Stimulated activated CD4-positive, alpha-beta T cell treated with anti-CD3 and anti-CD28 coated beads, Interleukin-1b, Interleukin-23, amount 100 ng/mL, for 4 hours (primary cell): ENCODE measurements at regions not wholly inside any gene's neighbourhood (a gene's known extent, or its start where the extent isn't known, plus 50 kb on each side); places are given as distances from the start of the nearest gene placed in this dataset.

Source experiments
- DNase-seq, 2 donors: peaks; one replicate each; pipeline ENCODE4 v3.0.0-alpha.2; 2020; ENCODE audit warnings: low read depth in 2 of 2

DNA sequence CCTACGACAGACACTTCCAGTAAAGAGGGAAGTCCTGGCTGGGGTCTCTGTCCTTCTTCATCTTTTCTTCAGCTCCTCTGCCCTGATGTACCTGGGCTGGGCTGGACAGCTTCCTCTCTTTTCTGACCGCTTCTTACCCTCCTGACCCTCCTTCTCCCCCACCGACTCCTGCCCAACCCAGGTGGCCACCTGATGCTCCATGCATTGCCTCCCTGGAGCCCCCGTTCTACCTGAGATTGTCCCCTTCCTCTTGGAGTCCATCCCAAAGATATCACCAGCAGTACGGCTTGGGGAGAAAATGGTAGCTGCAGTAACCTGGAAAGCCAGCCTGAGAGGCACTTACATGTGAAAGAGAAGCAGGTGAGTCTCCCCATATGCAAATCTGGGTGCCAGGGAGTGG, 566.3 kb downstream of the TCERG1L start:
- DNase-seq, result no peak

DNA sequence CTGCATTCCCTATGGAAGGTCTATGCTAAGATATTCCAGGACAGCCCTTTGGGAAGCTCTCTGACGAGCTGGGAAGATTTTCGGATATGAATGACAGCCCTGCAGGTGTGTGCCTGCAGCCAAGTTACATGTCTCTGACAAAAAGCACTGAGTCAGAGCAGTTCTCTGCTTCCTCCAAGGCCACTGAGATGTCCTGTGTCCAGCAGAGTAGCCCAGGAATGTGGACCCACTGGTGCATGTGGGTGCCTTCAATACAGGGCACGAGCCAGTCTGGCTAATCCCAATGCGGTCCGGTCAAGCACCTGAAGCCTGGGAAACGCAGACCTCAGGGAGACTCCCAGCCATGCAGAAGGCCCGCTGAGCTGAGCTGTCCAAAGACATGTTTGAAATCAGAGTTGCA, 565.7 kb downstream of the TCERG1L start:
- DNase-seq, result no peak

DNA sequence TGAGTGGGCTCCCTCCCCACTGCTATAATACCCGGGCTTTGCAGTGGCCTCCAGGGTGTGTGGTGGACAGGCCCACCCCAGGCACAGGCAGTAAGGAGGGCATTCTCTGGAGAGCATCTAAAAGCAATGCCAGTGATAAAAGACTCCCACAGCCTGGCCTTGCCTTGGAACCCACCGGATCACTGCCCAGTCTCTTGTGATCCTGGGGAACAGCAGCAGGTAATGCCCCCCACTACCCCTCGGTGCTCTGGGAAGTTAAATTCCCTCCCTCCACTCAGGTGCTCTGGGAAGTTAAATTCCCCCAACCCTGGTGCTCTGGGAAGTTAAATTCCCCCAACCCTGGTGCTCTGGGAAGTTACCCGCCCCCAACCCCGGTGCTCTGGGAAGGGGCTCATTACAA, 565.2 kb downstream of the TCERG1L start:
- DNase-seq, result no peak

DNA sequence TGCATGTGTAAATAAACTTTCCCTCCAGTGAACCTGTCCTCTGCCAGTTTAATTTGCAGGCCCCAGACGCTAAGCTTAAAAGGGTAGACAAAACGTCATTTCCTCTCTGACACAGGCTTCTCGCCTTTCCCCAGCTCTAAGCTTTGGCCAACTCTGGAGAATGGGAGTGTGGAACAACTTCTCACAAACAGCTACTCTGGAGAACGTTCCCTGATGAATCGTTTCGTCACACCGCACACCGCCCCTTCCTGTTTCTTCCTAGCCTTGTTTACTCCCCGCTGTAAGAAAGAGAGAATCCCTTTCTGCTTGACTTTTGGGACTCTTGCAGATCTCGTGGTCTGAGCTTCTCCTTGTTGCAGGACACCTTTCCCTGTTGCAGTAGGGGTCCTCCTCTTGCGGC, 564.2 kb downstream of the TCERG1L start:
- no peak for DNase-seq

DNA sequence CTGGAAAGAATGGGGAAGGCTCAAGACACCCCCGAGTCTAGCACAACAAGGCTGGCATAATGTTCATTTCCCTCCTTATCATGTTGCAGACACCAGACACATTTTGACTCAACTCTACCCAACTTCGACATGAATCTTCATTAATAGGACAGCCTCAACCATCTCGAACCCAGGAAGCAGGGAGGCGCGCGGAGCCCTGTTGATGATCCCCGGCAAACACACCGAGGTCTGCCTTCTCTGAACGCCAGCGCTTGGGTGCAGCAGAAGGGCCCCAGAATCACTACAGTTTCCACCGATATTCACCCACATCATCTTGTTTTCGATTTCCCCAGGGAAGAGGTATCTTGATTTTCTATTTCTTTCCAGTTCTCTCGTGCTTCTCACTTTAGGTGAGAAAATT, 563.6 kb downstream of the TCERG1L start:
- no peak for DNase-seq

DNA sequence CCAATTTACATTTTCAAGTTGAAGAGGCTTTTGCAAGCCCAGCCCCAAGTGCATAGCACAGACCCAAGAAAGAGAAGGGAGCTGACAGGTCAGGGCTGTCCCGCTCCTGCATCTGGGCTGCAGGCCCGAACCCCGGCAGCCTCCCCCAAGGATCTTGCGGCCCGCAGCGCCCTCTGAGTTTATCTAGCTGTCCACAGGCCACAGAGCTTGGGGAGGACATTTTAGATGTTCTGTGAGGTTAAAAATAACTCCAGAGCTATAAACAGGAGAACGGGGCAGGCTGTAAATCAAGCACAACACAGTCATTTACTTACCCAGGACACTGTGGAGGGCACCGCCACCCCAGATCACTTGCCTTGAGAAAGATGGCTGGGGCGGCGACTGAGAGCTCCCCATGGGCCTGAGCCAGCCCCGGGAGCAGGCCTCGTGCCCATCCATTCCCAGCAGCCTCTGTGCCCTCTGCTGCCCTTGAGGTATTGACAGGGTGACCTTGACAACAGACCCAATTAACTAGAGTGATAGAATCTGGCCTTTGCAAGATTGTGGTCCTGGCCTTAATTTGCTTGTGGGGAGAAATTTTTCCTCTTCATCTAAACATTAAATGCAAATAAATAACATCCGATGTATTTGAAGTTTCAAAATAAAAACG, 563.0 kb downstream of the TCERG1L start:
- no peak for DNase-seq

DNA sequence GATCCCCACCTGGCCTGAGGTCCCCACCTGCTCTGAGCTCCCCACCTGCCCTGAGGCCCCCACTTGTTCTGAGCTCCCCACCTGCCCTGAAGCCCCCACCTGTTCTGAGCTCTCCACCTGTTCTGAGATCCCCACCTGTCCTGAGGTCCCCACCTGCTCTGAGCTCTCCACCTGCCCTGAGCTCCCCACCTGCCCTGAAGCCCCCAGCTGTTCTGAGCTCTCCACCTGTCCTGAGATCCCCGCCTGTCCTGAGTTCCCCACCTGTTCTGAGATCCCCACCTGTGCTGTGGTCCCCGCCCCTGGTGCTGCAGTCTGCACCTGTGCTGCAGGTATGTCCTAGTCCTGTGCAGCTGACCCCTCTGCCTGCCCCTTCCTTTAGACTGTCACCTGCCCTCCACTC, 561.6 kb downstream of the TCERG1L start:
- DNase-seq, result no peak

DNA sequence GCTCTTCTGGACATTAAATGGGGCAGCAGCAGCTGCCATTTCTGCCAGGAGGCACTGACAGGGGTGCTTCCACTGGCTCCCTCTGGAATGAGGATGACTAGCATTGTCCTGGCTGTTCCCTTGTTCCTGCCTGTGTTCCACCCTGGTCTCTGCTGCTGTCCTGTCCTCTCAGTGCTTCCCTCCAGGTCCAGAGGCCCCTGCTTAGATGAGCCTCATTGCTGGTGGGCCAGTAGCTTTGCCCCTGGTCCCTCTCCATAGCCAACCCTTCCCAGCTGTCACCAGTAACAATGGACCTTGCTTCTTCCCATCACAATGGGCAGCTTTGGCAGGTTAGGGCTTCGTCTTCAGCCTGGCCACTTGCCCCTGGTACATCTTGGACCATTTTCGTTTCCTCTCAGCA, 561.1 kb downstream of the TCERG1L start:
- no peak for DNase-seq

DNA sequence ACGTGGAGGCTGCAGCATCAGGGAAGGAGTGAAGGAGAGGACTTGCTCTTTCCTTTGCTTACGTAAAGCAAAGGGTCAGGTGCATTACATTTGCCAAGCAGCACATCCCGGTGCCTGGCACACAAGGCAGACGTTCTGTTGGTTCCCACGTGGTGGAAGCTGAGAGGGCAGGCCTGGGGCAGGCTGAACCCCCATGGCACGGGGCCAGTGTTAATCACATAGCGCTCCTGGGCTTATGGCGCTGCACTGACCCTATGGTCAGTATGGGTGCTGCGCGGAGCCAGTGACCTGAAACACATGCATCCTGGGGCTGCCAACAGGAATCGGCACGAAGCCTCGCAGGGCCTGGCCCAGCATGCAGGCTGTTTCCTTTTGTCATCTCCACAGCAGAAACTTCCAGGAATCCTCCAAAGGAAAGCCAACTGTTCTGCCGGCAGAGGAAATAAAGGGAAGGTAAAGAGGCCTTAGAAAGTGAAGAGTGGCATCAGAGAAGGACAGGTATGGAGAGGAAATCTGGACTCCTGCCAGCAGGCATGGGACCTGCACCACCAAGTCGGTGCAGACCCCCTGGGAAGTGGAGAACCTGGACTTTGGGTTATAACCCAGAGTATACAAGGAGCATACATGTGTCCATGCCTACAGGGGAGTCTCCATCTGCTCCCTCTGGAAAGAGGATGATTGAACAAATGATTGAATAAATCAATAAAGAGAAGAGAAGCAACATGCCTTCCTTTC, 560.2 kb downstream of the TCERG1L start:
- no peak for DNase-seq

DNA sequence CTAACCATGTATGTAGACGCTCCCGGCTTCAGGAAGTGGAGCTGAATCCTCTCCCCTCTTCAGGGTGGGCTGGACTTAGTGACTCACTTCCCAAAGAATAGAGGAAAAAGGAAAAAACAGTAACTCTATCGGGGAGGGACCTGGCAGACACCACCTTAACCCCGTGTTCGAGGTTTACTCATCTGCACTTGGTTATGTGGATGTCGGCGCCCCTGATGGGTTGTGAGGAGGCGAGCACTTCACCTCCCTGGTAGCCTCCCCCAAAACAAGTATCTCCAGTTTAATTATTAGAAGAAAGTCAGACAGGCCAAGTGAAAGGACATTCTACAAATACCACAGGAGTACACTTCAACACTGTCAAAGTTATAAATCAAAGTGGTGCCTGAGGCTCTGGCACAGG, 559.7 kb downstream of the TCERG1L start:
- no peak for DNase-seq

DNA sequence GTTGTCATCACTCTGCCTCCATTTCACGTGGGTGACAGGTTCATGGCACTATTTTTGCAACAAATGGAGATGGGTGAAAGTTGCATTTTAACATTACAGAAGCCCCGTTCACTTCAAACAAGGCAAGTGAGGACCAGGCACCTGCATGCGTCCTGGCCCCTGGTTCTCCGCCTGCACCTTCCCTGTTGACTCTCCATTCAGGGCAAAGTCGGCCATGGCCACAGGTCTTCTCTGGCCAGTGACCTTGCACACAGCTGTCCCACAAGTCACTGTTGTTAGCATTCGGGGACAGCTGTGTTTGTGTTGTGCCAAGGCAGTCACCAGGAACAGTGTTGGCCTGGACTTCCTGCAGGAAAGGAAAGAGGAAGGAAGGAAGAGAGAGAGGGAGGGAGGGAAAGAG, 554.9 kb downstream of the TCERG1L start:
- no peak for DNase-seq

DNA sequence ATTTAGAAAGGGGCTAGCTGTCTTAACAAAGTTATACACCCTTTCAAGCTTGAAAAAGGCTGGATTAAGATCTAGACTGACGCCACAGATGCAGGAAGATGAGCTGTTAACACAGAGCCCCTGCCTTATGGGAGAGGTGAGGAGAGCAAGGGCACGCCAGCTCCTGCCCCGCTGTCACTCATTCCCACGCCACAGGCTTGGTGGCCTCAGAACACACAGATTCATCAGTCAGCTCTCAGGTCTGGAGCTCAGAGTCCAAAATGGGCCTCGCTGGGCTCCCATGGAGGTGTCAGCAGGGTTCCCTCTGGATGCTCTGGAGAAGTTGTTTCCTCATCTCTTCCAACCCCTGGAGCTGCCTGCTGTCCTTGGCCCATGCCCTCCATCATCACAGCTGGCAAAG, 554.2 kb downstream of the TCERG1L start:
- DNase-seq, result no peak

DNA sequence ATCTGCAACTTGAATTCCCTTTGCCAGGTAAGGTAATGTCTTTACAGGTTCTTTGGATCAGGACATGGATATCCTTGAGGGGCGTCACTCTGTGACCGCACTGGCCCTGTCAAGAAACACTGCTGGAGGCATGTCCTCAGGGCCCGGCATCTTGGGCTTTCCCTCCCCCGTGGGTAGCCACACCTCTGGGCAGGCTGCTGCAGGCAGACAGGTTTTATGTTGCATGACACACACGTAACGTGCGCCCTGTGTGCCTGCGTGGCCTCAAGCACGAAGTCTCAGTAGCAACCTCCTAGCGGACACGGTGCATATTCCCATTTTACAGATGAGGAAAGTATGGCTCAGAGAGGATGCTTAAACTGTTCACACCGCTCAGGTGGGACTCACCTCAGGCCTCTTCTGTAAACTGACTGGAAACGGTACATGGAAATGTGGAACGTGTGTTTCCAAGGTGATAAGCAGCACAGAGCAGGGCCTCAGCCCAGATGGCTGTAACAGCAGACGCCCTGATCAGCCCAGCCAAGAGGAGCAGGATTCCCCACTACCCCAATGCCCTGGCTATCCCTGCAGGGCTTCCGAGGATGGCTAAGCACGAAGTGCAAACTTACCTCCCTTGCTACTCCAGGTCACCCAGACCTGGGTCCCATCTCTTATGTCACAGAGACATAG, 553.6 kb downstream of the TCERG1L start:
- no peak for DNase-seq

DNA sequence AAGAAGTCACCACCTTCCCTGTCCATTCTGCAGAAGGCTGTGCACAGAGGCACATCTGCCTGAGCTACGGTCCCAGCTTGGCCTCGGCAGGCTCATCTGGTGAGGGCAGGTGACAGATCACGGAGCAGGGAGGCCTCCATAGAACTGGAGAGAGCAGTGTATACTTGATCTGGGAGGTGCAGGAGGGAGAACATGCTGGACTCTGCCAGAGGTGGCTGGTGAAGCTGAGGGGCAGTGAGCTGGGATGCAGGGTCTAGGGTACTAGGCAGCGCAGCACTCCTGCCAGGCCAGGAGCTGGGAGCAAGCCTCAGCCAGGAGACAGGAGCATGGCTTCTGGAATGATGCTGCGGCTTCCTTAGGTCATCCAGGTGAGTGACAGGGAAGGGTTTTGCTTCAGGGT, 553.0 kb downstream of the TCERG1L start:
- DNase-seq, result no peak

DNA sequence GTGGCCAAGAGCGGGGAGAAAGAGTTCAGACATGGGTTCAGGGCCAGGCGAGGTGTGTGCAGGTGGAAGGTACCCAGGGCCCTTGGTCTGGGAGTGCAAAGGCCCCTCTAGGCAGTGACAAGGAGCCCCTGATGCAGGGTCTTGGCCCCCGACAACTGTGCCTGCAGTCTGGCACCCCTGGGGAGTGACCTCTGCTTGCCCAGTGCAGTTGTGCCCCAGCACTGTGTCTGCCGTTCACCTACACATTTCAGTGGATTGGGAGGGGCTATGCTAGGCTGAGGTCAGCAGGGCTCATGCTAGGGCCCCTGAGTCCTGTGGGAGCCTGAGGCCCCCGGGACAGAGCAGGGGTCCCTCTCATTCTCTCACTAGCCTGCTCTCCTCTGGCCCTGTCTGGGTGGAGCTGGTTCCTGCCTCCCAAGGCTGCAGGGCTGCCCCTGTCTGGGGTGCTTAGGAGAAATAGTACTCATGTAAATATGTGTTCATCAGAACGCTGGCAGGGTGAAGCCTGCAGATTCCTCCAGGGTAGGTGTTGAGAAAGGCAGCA, 550.4 kb downstream of the TCERG1L start:
- DNase-seq, result no peak

DNA sequence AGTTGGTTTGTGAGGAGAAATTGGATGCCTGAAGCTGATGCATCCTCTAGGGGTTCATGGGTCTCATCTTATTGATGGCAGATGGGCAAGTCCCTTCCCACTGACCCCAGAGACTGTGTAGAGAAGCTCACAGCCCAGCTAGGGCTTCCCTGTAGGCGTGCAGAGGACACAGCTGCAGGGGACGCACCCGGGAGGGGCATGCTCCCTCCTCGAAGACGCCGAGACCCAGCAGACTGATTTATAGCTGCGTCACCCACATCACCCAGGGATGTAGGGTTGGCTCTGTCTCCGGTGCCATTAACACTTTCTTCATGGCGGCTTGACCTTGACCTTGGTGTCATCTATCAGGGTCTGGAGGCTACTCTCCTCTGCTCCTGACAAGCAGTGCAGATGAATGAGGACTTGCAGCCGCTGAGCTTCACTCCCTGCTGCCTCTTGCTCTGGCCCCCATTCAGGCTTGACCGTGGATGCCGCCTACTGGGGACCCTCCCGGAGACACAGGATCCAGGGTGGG, 549.7 kb downstream of the TCERG1L start:
- DNase-seq, result no peak

DNA sequence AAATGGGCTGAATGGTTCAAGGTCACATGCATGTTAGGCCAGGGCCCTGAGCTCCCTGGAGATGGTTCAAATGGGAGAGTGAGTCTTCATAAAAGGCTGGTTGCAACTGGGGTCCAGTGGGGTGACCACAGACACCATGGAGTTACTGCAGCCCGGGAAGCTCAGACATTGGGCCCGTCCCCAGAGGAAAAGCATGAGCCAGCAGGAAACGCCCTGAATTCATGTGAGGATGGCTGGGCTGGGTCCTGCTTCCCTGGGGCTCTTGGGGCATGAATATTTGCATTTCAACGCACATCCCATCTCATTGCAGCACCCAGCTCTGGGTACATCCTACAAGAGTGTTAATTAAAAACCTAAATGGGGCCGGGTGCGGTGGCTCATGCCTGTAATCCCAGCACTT, 549.0 kb downstream of the TCERG1L start:
- no peak for DNase-seq

DNA sequence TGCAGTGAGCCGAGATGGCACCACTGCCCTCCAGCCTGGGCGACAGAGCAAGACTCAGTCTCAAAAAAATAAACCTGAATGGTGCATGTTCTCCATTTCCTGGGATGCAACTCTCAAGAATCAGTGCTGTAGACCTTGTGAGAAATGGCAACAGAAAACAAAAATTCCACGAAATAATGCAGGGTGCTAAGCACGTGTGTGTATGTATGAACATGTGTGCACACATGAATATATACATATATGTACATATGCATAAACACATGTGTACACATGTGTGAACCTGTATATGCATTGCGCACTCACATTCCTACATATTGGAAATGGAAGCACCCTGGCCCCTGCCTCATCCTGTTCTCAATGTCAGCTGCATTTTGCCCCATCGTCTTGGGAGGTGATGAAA, 548.5 kb downstream of the TCERG1L start:
- no peak for DNase-seq

DNA sequence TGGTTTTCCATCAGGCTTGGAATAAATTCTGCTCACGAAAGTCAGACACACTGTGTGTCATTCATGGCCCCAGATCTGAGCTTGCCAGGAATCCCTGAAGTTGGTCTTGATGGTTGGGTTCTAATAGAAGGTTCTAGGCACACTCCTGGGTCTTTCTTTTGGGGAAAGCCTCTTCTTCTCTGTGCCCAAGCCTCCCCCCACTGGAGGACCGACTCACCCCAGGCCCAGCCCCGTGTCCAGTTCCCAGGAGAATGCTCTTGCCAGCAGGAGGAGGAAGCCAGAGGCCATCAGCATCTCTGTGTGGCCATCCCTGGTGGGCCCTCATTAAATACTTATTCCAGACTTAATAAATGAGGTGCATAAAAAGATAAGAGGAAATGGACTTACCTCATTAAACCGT, 548.0 kb downstream of the TCERG1L start:
- DNase-seq, result no peak

DNA sequence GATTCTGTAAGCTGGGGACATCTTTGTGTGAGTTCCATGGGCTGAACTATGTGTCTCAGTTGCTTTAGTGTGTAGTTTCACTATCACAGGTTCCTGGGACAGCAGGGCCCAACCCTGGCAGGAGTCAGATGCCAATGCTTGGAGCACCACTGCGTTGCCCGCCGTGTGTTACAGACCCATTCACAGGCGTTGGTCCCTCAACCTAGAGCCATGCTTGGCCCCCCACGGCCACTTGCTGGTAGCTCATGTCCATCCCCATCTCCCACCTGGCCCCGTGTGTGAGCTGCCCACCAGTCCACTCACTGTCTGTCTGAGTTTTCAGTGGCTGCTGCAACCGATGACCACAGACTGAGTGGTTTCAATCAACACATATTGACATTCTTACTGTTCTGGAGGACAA, 546.9 kb downstream of the TCERG1L start:
- no peak for DNase-seq

DNA sequence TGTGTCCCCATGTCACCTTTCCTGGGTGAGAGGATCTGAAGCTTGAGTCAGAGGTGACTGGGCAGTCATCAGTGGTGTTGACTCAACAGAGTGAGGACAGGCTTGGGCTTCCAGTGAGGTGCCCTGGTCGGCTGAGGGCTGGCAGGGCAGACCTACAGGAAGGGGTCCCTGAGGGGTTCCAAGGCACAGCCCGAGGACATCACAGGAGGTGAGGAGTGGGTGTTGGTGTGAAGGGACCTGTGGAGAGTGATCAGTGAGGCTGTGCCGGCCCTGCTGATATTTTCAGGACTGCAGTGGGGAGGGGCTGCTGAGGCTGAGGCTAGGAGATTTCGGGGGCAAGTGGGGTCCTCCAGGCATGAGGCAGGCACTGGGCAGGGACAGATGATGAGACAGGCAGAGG, 545.5 kb downstream of the TCERG1L start:
- no peak for DNase-seq

DNA sequence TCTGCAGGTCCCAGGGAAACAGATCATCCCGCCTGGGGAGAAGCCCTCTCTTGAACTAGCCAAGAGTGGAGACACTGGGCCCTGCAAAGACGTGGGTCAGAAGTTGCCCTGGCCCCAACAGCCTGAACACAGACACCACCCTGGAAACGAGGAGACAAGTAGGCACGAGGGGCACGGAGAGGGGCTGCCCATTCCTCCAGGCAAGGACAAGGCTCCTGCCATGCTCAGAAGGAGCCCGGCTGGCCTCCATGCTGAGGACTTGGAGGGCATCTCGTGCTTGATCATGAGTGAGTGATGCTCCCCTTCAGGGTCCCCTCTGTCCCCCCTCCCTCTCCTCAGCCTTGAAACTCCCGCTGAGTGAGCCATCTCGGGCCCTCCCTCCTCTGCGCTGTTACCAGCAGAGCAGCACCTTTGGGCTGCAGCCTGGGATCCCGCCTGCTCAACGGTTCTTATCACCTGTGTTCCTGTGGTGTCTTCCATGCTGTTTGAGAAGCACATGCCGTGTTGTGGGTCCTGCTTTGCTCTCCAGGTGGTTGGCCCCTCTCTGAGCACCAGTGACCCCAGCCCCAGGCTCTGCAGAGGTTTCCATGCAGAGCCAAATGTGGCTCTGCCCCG, 544.3 kb downstream of the TCERG1L start:
- DNase-seq, result no peak
